H1 (cell line): ENCODE measurements at regions not wholly inside any gene's neighbourhood (a gene's known extent, or its start where the extent isn't known, plus 50 kb on each side); places are given as distances from the start of the nearest gene placed in this dataset.

Source experiments
- CHD7 ChIP-seq: fragments of 300-600 bp; sonication (generic); IDR thresholded peaks from 2 replicates; pipeline ENCODE4 v1.7.1; 2012; ENCODE audit warnings: low read length, moderate library complexity, mild to moderate bottlenecking, inconsistent platforms; ENCODE audit not compliant: insufficient replicate concordance
- E2F6 ChIP-seq: IDR thresholded peaks from 2 replicates; pipeline ENCODE4 v1.6.1; 2012; ENCODE audit warnings: inconsistent platforms
- JUN ChIP-seq: IDR thresholded peaks from 2 replicates; pipeline ENCODE4 v1.6.1; 2011; ENCODE audit warnings: low read depth, mild to moderate bottlenecking, improper control_type of control experiment, low read length
- POU5F1 ChIP-seq: IDR thresholded peaks from 2 replicates; pipeline ENCODE4 v1.6.1; 2011; ENCODE audit warnings: low read depth, mild to moderate bottlenecking, low read length, moderate library complexity
- RAD21 ChIP-seq, 2 experiments: IDR thresholded peaks in 1 of 2; conservative IDR thresholded peaks in 1 of 2; 2 replicates each; pipeline ENCODE4 v1.6.1; 2011; ENCODE audit warnings: low read depth in 2 of 2, low read length in 2 of 2, improper control_type of control experiment in 1 of 2, inconsistent platforms in 1 of 2, mild to moderate bottlenecking in 1 of 2, moderate library complexity in 1 of 2
- SIRT6 ChIP-seq: IDR thresholded peaks from one replicate; pipeline ENCODE4 v1.7.1; 2012; ENCODE audit warnings: low read length, inconsistent platforms
- SP1 ChIP-seq: IDR thresholded peaks from 2 replicates; pipeline ENCODE4 v1.6.1; 2011; ENCODE audit warnings: low read depth, low read length
- SP4 ChIP-seq: IDR thresholded peaks from 2 replicates; pipeline ENCODE4 v1.6.1; 2012; ENCODE audit warnings: low read length, inconsistent platforms
- TAF1 ChIP-seq: IDR thresholded peaks from 2 replicates; pipeline ENCODE4 v1.6.1; 2011; ENCODE audit warnings: mild to moderate bottlenecking, low read depth, low read length
- TAF7 ChIP-seq: optimal IDR thresholded peaks from 2 replicates; pipeline ENCODE3; 2011; ENCODE audit warnings: low read depth, mild to moderate bottlenecking, inconsistent platforms, low read length, moderate library complexity, borderline replicate concordance

- TF ChIP-seq E2F6, result no peak
- no peak for TF ChIP-seq CHD7
- no peak for TF ChIP-seq SP4
- TF ChIP-seq TAF7, result no peak
- TF ChIP-seq RAD21 (IDR thresholded peaks at IDR 0.05 in 1 of 2, conservative IDR thresholded peaks at IDR 0.05 in 1 of 2; ENCODE audit: low read depth in 2 of 2, low read length in 2 of 2), result no peak
- no peak for TF ChIP-seq SP1
- TF ChIP-seq TAF1, result no peak
- TF ChIP-seq JUN, result no peak
- TF ChIP-seq SIRT6, result no peak
- TF ChIP-seq POU5F1, result no peak
Measured at GRCh38 chr4:95982516-95982915, 142.6 kb downstream of the PDHA2 start (continued).
